Panc1 (cell line): ENCODE measurements at regions not wholly inside any gene's neighbourhood (a gene's known extent, or its start where the extent isn't known, plus 50 kb on each side); places are given as distances from the start of the nearest gene placed in this dataset.

Experiments
- CTCF ChIP-seq: fragments of 450-650 bp; IDR thresholded peaks from 2 replicates; pipeline ENCODE4 v1.5.1; 2017; ENCODE audit warnings: mild to moderate bottlenecking
- POLR2AphosphoS5 ChIP-seq: IDR thresholded peaks from 2 replicates; pipeline ENCODE4 v1.6.1; 2012; ENCODE audit warnings: mild to moderate bottlenecking, low read depth, low read length, moderate library complexity
- SIN3A ChIP-seq: IDR thresholded peaks from 2 replicates; pipeline ENCODE4 v1.6.1; 2012; ENCODE audit warnings: low read depth, mild to moderate bottlenecking, low read length, moderate library complexity, borderline replicate concordance; ENCODE audit not compliant: insufficient read depth
- TF ChIP-seq, protein P1 (sequence below), 2 experiments: IDR thresholded peaks; 2 replicates each; pipeline ENCODE4 v1.6.1; 2011 to 2012; ENCODE audit warnings: low read depth in 2 of 2, control low read depth in 1 of 2, low read length in 1 of 2, mild to moderate bottlenecking in 1 of 2, moderate library complexity in 1 of 2; ENCODE audit not compliant: insufficient read depth in 1 of 2

DNA sequence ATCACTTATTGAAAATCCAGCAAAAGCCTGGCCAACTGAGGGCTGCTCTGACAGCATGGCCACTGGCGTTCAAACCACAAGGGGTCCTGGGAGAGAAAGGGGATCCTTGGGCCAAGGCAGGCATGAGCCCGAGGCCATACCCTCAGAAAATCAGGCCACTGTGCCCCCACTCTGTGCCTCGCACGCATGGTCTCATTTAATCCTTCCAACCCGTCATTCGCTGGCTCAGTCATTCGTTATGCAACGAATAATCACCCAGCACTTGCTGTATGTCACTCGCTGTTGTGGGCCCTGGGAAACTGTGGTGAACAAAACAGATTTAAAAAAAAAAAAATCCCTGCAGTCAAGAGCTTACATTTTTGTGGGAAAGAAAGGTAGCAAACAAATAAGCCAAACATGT lies 112.7 kb downstream of the BCOR start:
- TF ChIP-seq CTCF (no peak), POLR2AphosphoS5 (no peak), SIN3A (no peak)
- TF ChIP-seq, protein P1, sequence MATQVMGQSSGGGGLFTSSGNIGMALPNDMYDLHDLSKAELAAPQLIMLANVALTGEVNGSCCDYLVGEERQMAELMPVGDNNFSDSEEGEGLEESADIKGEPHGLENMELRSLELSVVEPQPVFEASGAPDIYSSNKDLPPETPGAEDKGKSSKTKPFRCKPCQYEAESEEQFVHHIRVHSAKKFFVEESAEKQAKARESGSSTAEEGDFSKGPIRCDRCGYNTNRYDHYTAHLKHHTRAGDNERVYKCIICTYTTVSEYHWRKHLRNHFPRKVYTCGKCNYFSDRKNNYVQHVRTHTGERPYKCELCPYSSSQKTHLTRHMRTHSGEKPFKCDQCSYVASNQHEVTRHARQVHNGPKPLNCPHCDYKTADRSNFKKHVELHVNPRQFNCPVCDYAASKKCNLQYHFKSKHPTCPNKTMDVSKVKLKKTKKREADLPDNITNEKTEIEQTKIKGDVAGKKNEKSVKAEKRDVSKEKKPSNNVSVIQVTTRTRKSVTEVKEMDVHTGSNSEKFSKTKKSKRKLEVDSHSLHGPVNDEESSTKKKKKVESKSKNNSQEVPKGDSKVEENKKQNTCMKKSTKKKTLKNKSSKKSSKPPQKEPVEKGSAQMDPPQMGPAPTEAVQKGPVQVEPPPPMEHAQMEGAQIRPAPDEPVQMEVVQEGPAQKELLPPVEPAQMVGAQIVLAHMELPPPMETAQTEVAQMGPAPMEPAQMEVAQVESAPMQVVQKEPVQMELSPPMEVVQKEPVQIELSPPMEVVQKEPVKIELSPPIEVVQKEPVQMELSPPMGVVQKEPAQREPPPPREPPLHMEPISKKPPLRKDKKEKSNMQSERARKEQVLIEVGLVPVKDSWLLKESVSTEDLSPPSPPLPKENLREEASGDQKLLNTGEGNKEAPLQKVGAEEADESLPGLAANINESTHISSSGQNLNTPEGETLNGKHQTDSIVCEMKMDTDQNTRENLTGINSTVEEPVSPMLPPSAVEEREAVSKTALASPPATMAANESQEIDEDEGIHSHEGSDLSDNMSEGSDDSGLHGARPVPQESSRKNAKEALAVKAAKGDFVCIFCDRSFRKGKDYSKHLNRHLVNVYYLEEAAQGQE (IDR thresholded peaks at IDR 0.05; ENCODE audit: insufficient read depth in 1 of 2, low read depth in 2 of 2, low read length in 1 of 2), result no peak
